DOHH2 (cell line): ENCODE measurements at regions not wholly inside any gene's neighbourhood (a gene's known extent, or its start where the extent isn't known, plus 50 kb on each side); places are given as distances from the start of the nearest gene placed in this dataset.

Source experiments
- H3F3A ChIP-seq: fragments of 200-600 bp; sonication (generic), shearing (Covaris generic); 2 replicates; pipeline ENCODE4 v1.6.0; 2016; ENCODE audit warnings: antibody characterized with exemption, mild to moderate bottlenecking; ENCODE audit not compliant: control insufficient read depth, insufficient read depth
- H3K27ac ChIP-seq: fragments of 200-600 bp; sonication (generic); 2 replicates; pipeline ENCODE4 v1.5.1; 2014; ENCODE audit warnings: low read depth, mild to moderate bottlenecking, low read length, moderate library complexity
- H3K27me3 ChIP-seq: fragments of 200-600 bp; sonication (generic); 2 replicates; pipeline ENCODE4 v1.6.1; 2014; ENCODE audit warnings: mild to moderate bottlenecking, low read length, mixed read lengths; ENCODE audit not compliant: control insufficient read depth
- H3K36me3 ChIP-seq: fragments of 200-600 bp; sonication (generic); 2 replicates; pipeline ENCODE4 v1.6.1; 2014; ENCODE audit warnings: mild to moderate bottlenecking, low read length, moderate library complexity, mixed read lengths; ENCODE audit not compliant: control insufficient read depth
- H3K4me1 ChIP-seq: fragments of 200-600 bp; sonication (generic); 2 replicates; pipeline ENCODE4 v1.6.1; 2014; ENCODE audit warnings: mild to moderate bottlenecking, low read length, mixed read lengths; ENCODE audit not compliant: control insufficient read depth
- H3K4me2 ChIP-seq: fragments of 200-600 bp; sonication (generic); 2 replicates; pipeline ENCODE4 v1.6.0; 2014; ENCODE audit warnings: mild to moderate bottlenecking, low read length, moderate library complexity
- H3K4me3 ChIP-seq: fragments of 200-600 bp; sonication (generic); 2 replicates; pipeline ENCODE4 v1.5.1; 2014; ENCODE audit warnings: mild to moderate bottlenecking, low read length, mixed read lengths
- H3K79me2 ChIP-seq: fragments of 200-600 bp; sonication (generic); 2 replicates; pipeline ENCODE4 v1.6.1; 2014; ENCODE audit warnings: mild to moderate bottlenecking, low read length, mixed read lengths; ENCODE audit not compliant: control insufficient read depth
- H3K9me2 ChIP-seq: fragments of 200-600 bp; sonication (generic); replicated peaks from 2 replicates; pipeline ENCODE4 v1.6.1; 2014; ENCODE audit warnings: mild to moderate bottlenecking, low read length, mixed read lengths; ENCODE audit not compliant: control insufficient read depth
- H3K9me3 ChIP-seq: fragments of 200-600 bp; sonication (generic); 2 replicates; pipeline ENCODE4 v1.6.1; 2014; ENCODE audit warnings: antibody characterized with exemption, low read length, mixed read lengths; ENCODE audit not compliant: control insufficient read depth, insufficient read depth
- H4K20me1 ChIP-seq: fragments of 200-600 bp; sonication (generic); 2 replicates; pipeline ENCODE4 v1.6.0; 2014; ENCODE audit warnings: low read depth, mild to moderate bottlenecking, antibody characterized with exemption, low read length, moderate library complexity; ENCODE audit not compliant: control insufficient read depth, insufficient read depth
- CTCF ChIP-seq: fragments of 200-600 bp; sonication (generic); IDR thresholded peaks from one replicate; pipeline ENCODE4 v1.5.1; 2014; ENCODE audit warnings: antibody characterized with exemption, mild to moderate bottlenecking, low read depth, low read length; ENCODE audit not compliant: poor library complexity, severe bottlenecking
- EZH2phosphoT487 ChIP-seq: fragments of 200-600 bp; sonication (generic); IDR thresholded peaks from 2 replicates; pipeline ENCODE4 v1.6.1; 2017; ENCODE audit warnings: borderline replicate concordance, mild to moderate bottlenecking, antibody characterized with exemption, low read length, moderate library complexity, mixed read lengths

DNA sequence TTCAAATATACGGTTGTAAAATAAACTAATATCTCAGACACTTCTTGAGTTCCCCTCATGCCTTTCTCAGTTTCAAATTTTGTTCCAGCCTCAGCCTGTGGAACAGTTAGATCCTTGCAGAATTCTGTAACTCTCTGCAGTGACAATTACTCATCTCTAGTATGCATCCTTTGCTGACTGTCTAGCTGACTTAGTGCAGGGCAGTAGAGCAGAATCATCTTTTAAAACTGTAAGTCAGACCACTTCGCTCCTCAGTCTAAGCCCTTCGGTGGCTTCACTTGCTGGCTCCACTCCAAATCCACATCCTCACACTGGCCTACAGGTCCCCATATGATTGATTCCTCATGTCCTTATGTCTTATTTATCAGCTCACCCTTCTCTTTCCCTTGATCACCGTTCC, 164.1 kb upstream of the ZSWIM2 start:
- TF ChIP-seq EZH2phosphoT487 (no peak), CTCF (no peak)
- H3K4me1 ChIP-seq = no peaks in the 10 kb centered on the region

GRCh38 chr2:187011206-187011832, 162.3 kb upstream of the ZSWIM2 start:
- Histone ChIP-seq H4K20me1 (no peaks in the 10 kb centered on the region), H3K4me3 (no peak overlapping the region), H3K9me2 (no peaks in the 10 kb centered on the region), H3K27ac (no peak overlapping the region), H3F3A (no peaks in the 10 kb centered on the region), H3K79me2 (no peaks in the 10 kb centered on the region), H3K27me3 (no peaks in the 10 kb centered on the region), H3K4me2 (no peak overlapping the region), H3K4me1 (no peaks in the 10 kb centered on the region), H3K9me3 (no peaks in the 10 kb centered on the region), H3K36me3 (no peaks in the 10 kb centered on the region)
- TF ChIP-seq EZH2phosphoT487 (no peak), CTCF (no peak)

More for the DNA sequence above, 164.1 kb upstream of the ZSWIM2 start:
- no peaks in the 10 kb centered on the region for H3K9me2 ChIP-seq
- H4K20me1 ChIP-seq = no peaks in the 10 kb centered on the region
- H3F3A ChIP-seq = no peaks in the 10 kb centered on the region
- H3K27ac ChIP-seq = no peak overlapping the region
- H3K79me2 ChIP-seq = no peaks in the 10 kb centered on the region
- no peaks in the 10 kb centered on the region for H3K27me3 ChIP-seq
- no peak overlapping the region for H3K4me2 ChIP-seq
- no peak overlapping the region for H3K4me3 ChIP-seq
- no peaks in the 10 kb centered on the region for H3K9me3 ChIP-seq
- H3K36me3 ChIP-seq = no peaks in the 10 kb centered on the region

- Histone ChIP-seq H4K20me1 (no peaks in the 10 kb centered on the region), H3K27me3 (no peaks in the 10 kb centered on the region), H3F3A (no peaks in the 10 kb centered on the region), H3K9me2 (no peaks in the 10 kb centered on the region), H3K27ac (no peak overlapping the region), H3K4me2 (no peak overlapping the region), H3K79me2 (no peaks in the 10 kb centered on the region), H3K36me3 (no peaks in the 10 kb centered on the region), H3K4me1 (no peaks in the 10 kb centered on the region), H3K4me3 (no peak overlapping the region), H3K9me3 (no peaks in the 10 kb centered on the region)
- TF ChIP-seq CTCF = no peak
Measured at GRCh38 chr2:187009483-187010239, 160.7 kb upstream of the ZSWIM2 start.
